SK-N-SH (cell line): ENCODE measurements at regions not wholly inside any gene's neighbourhood (a gene's known extent, or its start where the extent isn't known, plus 50 kb on each side); places are given as distances from the start of the nearest gene placed in this dataset.

Experiments used
- CTCF ChIP-seq: fragments of 200-600 bp; sonication (generic); IDR thresholded peaks from 2 replicates; pipeline ENCODE4 v1.6.1; 2017; ENCODE audit warnings: antibody characterized with exemption, mild to moderate bottlenecking, moderate library complexity
- JUND ChIP-seq: IDR thresholded peaks from 2 replicates; pipeline ENCODE4 v1.4.0; 2012
- RAD21 ChIP-seq: IDR thresholded peaks from 2 replicates; pipeline ENCODE4 v1.6.1; 2012; ENCODE audit warnings: mild to moderate bottlenecking, low read length
- YY1 ChIP-seq: IDR thresholded peaks from 2 replicates; pipeline ENCODE4 v1.4.0; 2012; ENCODE audit warnings: low read depth, mild to moderate bottlenecking

- no peak for TF ChIP-seq YY1
- TF ChIP-seq CTCF, result no peak
- no peak for TF ChIP-seq JUND
- TF ChIP-seq RAD21, result no peak
Observed at GRCh38 chr5:110209401-110209800, 517.1 kb downstream of the TMEM232 start.
